ENCODE measurements at regions not wholly inside any gene's neighbourhood (a gene's known extent, or its start where the extent isn't known, plus 50 kb on each side); places are given as distances from the start of the nearest gene placed in this dataset.

GRCh38 chr10:10489805-10490571 is 527.7 kb upstream of the CELF2 start:
- no peaks in the 10 kb centered on the region for H3K27me3 ChIP-seq
- H3K9me3 ChIP-seq: no peaks in the 10 kb centered on the region
- WGBS, 2 donors: 67 to 85% methylated on average over 1 of the region's 1 CpG
- TF ChIP-seq POLR2A (IDR thresholded peaks at IDR 0.05) (no peak), CTCF (IDR thresholded peaks at IDR 0.05) (no peak)
- H3K36me3 ChIP-seq: no peaks in the 10 kb centered on the region
- no peak overlapping the region for H3K4me3 ChIP-seq
- no peaks in the 10 kb centered on the region for H3K4me1 ChIP-seq
- intact Hi-C loops (cut with DNase I): no loop called here
- DNase-seq: no peak
- H3K27ac ChIP-seq: no peak overlapping the region

DNA sequence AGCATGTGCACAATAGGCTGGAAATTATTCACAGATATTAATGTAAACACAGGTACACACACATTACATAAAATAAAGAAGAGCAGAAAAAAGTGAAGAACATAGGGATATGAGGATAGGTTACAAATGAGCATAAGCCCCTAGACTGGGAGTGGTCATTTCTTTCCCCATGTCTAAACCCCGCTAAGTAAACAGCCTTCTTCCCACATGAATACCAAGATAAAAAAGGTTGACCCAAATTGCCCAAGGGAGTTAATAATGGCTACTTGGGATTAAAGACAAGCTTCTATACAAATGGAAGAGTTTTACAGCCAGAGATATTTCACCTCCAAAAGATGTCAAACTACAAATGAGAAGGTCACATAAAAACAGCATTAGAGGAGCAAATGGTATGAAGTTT is 527.1 kb upstream of the CELF2 start:
- no peaks in the 10 kb centered on the region for H3K4me1 ChIP-seq
- intact Hi-C loops (cut with DNase I): no loop called here
- no peaks in the 10 kb centered on the region for H3K9me3 ChIP-seq
- no peaks in the 10 kb centered on the region for H3K27me3 ChIP-seq
- WGBS, 2 donors: 55 to 63% methylated on average over 1 of the region's 1 CpG
- DNase-seq: no peak
- H3K27ac ChIP-seq: no peak overlapping the region
- TF ChIP-seq CTCF (IDR thresholded peaks at IDR 0.05): no peak
- H3K36me3 ChIP-seq: no peaks in the 10 kb centered on the region
- H3K4me3 ChIP-seq: no peak overlapping the region

DNA sequence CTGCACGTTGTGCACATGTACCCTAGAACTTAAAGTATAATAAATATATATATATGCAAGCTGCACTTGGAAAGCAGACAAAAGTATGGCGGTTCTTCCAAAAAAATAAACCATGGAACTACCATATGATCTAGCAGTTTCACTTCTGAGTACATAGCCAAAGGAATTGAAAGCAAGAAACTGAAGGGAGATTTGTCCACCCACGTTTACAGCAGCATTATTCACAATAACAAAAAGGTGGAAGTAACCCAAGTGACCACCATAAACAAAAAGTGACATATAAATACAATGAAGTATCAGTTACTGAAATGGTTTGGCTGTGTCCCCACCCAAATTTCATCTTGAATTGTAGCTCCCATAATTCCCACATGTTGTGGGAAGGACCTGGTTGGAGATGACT is 525.3 kb upstream of the CELF2 start:
- no peak overlapping the region for H3K27ac ChIP-seq
- 60 to 69% methylated on average over 3 of the region's 3 CpGs for WGBS, 2 donors
- intact Hi-C loops (cut with DNase I): no loop called here

GRCh38 chr10:10493833-10494232 is 523.8 kb upstream of the CELF2 start:
- no peaks in the 10 kb centered on the region for H3K27me3 ChIP-seq
- WGBS, 2 donors: 59 to 66% methylated on average over 4 of the region's 4 CpGs
- H3K9me3 ChIP-seq: no peaks in the 10 kb centered on the region
- H3K4me1 ChIP-seq: no peaks in the 10 kb centered on the region
- TF ChIP-seq POLR2A (IDR thresholded peaks at IDR 0.05) (no peak), CTCF (IDR thresholded peaks at IDR 0.05) (no peak)
- no peaks in the 10 kb centered on the region for H3K36me3 ChIP-seq
- no peak for DNase-seq
- intact Hi-C loops (cut with DNase I): no loop called here
- no peak overlapping the region for H3K4me3 ChIP-seq
- no peak overlapping the region for H3K27ac ChIP-seq

More for the DNA sequence above, 525.3 kb upstream of the CELF2 start:
- Histone ChIP-seq H3K9me3 (no peaks in the 10 kb centered on the region), H3K27me3 (no peaks in the 10 kb centered on the region), H3K36me3 (no peaks in the 10 kb centered on the region), H3K4me3 (no peak overlapping the region), H3K4me1 (no peaks in the 10 kb centered on the region)
- TF ChIP-seq POLR2A (IDR thresholded peaks at IDR 0.05) (no peak), CTCF (IDR thresholded peaks at IDR 0.05) (no peak)
- no peak for DNase-seq

DNA sequence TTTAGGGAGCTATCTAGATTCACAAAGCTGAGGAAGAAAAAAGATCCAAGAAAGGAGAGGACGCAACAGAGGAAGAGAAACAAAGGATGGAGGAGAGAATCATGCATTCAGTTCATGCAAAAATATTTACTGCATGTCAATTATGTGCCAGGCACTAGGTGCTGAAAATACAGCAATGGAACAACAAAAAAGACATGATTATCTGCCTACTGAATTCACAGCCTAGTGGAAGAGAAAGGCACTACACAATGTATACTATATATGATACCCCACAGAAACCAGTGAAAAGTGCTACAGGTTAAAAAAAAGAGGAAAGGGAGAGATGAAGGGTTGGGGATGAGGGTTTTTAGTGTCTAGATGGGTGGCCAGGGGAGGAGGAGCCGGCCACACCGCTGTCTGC is 520.4 kb upstream of the CELF2 start:
- no peaks in the 10 kb centered on the region for H3K36me3 ChIP-seq
- intact Hi-C loops (cut with DNase I): no loop called here
- no peak for TF ChIP-seq CTCF (IDR thresholded peaks at IDR 0.05)
- TF ChIP-seq POLR2A (IDR thresholded peaks at IDR 0.05): no peak
- WGBS, 2 donors: 78 to 97% methylated on average over 3 of the region's 3 CpGs
- no peaks in the 10 kb centered on the region for H3K9me3 ChIP-seq
- H3K27ac ChIP-seq: no peak overlapping the region
- H3K4me1 ChIP-seq: no peaks in the 10 kb centered on the region
- no peak overlapping the region for H3K4me3 ChIP-seq
- H3K27me3 ChIP-seq: no peaks in the 10 kb centered on the region
- DNase-seq: no peak

Measured in esophagus squamous epithelium (tissue), 5 donors.